Upper lobe of left lung (tissue), 6 donors: ENCODE measurements at regions not wholly inside any gene's neighbourhood (a gene's known extent, or its start where the extent isn't known, plus 50 kb on each side); places are given as distances from the start of the nearest gene placed in this dataset.

ENCODE experiments used
- ATAC-seq, 2 donors: fragments of 200-7000 bp; cut with Tn5 transposase; one replicate each; pipeline ENCODE4 v1.9.1; 2022; ENCODE audit warnings: mild to moderate bottlenecking in 2 of 2, moderate library complexity in 2 of 2; ENCODE audit not compliant: low FRiP score in 2 of 2
- DNase-seq, 2 donors: peaks; one replicate each; pipeline ENCODE4 v3.0.0-alpha.2; 2019 to 2020
- H3K27ac ChIP-seq, 4 donors: fragments of 200-600 bp; sonication (generic); one replicate each; pipeline ENCODE4 v1.5.1; 2016 to 2019
- H3K27me3 ChIP-seq, 4 donors: fragments of 200-600 bp; sonication (generic); one replicate each; pipeline ENCODE4 v1.5.1; 2017 to 2019
- H3K36me3 ChIP-seq, 4 donors: fragments of 200-600 bp; sonication (generic); one replicate each; pipeline ENCODE4 v1.5.1; 2016 to 2019
- H3K4me1 ChIP-seq, 4 donors: fragments of 200-600 bp; sonication (generic); one replicate each; pipeline ENCODE4 v1.5.1; 2018 to 2019
- H3K4me3 ChIP-seq, 4 donors: fragments of 200-600 bp; sonication (generic); one replicate each; pipeline ENCODE4 v1.5.1; 2017 to 2019; ENCODE audit warnings: mild to moderate bottlenecking in 2 of 4, moderate library complexity in 1 of 4
- H3K9me3 ChIP-seq, 4 donors: fragments of 200-600 bp; sonication (generic); one replicate each; pipeline ENCODE4 v1.5.1; 2018 to 2019
- CTCF ChIP-seq, 6 experiments: fragments of 450-650 bp in 4 of 6; fragments of 200-600 bp in 2 of 6; sonication (generic) in 2 of 6; IDR thresholded peaks; one replicate each; pipeline ENCODE4 v1.5.1; 2016 to 2019; ENCODE audit warnings: antibody characterized with exemption in 6 of 6
- EP300 ChIP-seq, 4 donors: sonication (generic); formaldehyde crosslinking; IDR thresholded peaks; one replicate each; pipeline ENCODE4 v1.5.1; 2017; ENCODE audit warnings: antibody characterized with exemption in 4 of 4, control low read depth in 2 of 4
- POLR2A ChIP-seq, 4 donors: fragments of 450-650 bp; IDR thresholded peaks; one replicate each; pipeline ENCODE4 v1.5.1; 2016 to 2017; ENCODE audit warnings: antibody characterized with exemption in 4 of 4, mild to moderate bottlenecking in 2 of 4
- POLR2AphosphoS5 ChIP-seq, 2 donors: sonication (generic); formaldehyde crosslinking; IDR thresholded peaks; one replicate each; pipeline ENCODE4 v1.5.1; 2017; ENCODE audit warnings: antibody characterized with exemption in 2 of 2
- WGBS, 2 donors: methylation state at CpG; one replicate each; pipeline ENCODE4 v1.1.5; 2017 to 2018; 5-methylcytosine and 5-hydroxymethylcytosine counted together
- donor health status: DM: no; HTN: no; CAD: no; lungs with moderate emphysema.
- donor health status: DM: no; HTN: yes; CAD: no; lungs with severe emphysema.

DNA sequence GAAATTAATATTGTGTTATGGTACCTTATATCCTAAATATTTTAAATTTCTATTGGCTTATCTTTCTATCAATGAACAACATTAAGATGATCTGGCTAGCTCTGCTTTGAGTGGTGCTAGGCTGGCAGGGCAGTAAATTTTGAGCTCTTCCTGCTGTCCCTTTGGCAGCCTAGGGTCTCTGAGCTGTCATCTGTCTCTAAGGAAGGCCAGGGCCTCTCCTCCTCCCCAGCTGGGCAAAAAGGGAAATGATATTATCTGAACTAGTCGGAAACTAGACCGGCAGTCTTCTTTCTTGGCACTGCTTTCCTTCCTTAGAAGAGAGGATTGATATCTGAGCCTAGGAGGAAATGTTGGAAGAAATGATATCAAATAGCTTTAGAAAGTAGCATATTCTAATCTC, 176.7 kb upstream of the BTBD3 start:
- Histone ChIP-seq H3K9me3 (no peaks in the 10 kb centered on the region), H3K4me1 (no peaks in the 10 kb centered on the region), H3K36me3 (no peaks in the 10 kb centered on the region), H3K27ac (no peak overlapping the region), H3K27me3 (no peaks in the 10 kb centered on the region), H3K4me3 (no peak overlapping the region)
- ATAC-seq, result no peak
- 41 to 53% methylated on average over 2 of the region's 2 CpGs for WGBS, 2 donors
- DNase-seq, result no peak
- no peak for TF ChIP-seq POLR2A (IDR thresholded peaks at IDR 0.05)
- no peak for TF ChIP-seq POLR2AphosphoS5 (IDR thresholded peaks at IDR 0.05)
- TF ChIP-seq EP300 (IDR thresholded peaks at IDR 0.05), result no peak
- no peak for TF ChIP-seq CTCF (IDR thresholded peaks at IDR 0.05)

DNA sequence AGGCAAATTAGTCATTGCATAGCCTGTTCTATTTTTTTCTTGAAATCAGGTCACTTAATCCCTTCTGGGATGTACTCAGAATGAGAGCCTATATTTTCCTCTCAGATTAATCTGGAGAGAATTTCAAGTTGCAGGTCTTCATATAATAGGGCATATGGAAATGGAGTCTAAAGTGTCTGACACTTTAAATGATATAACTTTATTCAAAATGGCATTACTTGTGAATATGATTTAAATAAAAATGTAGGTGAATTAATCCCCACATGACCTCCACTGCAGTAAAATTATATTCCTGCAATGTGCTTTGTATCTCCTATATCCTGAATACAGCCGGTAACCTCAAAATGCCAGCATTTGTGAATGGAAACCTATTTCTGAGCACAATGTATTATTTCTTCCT, 172.5 kb upstream of the BTBD3 start:
- no peak for TF ChIP-seq POLR2A (IDR thresholded peaks at IDR 0.05)
- no peak for TF ChIP-seq EP300 (IDR thresholded peaks at IDR 0.05)
- no peak for TF ChIP-seq CTCF (IDR thresholded peaks at IDR 0.05)
- no peak for TF ChIP-seq POLR2AphosphoS5 (IDR thresholded peaks at IDR 0.05)
- Histone ChIP-seq H3K27ac (no peak overlapping the region), H3K9me3 (no peaks in the 10 kb centered on the region), H3K27me3 (no peaks in the 10 kb centered on the region), H3K36me3 (no peaks in the 10 kb centered on the region), H3K4me1 (no peaks in the 10 kb centered on the region), H3K4me3 (no peak overlapping the region)
- ATAC-seq, result no peak
- no peak for DNase-seq
- WGBS, 2 donors, result 94 to 100% methylated on average over 1 of the region's 1 CpG

- TF ChIP-seq EP300 (IDR thresholded peaks at IDR 0.05), result no peak
- TF ChIP-seq POLR2AphosphoS5 (IDR thresholded peaks at IDR 0.05), result no peak
- DNase-seq, result no peak
- no peaks in the 10 kb centered on the region for H3K4me1 ChIP-seq
- no peak overlapping the region for H3K4me3 ChIP-seq
- no peaks in the 10 kb centered on the region for H3K27me3 ChIP-seq
- H3K9me3 ChIP-seq, result no peaks in the 10 kb centered on the region
- ATAC-seq, result no peak
- H3K27ac ChIP-seq, result no peak overlapping the region
- no peaks in the 10 kb centered on the region for H3K36me3 ChIP-seq
- WGBS, 2 donors, result 63 to 65% methylated on average over 2 of the region's 2 CpGs
These were observed 169.3 kb upstream of the BTBD3 start for GRCh38 chr20:11748436-11748835.

DNA sequence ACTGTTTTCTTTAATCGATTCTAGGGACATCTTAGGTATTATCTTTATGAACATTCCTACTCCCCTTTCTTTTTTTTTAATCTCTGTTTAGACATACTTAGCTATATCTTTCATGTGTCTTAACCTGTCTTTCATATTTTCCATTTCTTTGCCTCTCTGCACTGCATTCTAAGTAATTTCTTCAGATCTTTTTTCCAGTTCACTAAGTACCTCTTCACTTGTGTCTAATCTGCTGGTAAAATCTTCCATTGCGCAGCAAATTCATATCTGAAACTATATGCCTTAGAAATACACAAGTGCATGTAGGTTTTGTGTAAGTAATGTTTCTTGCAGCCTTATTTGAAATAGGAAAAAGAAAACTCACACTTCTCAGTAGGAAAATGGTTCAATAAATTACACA, 165.4 kb upstream of the BTBD3 start:
- H3K27ac ChIP-seq, result no peak overlapping the region
- no peaks in the 10 kb centered on the region for H3K9me3 ChIP-seq
- H3K27me3 ChIP-seq, result no peaks in the 10 kb centered on the region
- H3K4me1 ChIP-seq, result no peaks in the 10 kb centered on the region
- TF ChIP-seq CTCF (IDR thresholded peaks at IDR 0.05) (no peak), EP300 (IDR thresholded peaks at IDR 0.05) (no peak), POLR2A (IDR thresholded peaks at IDR 0.05) (no peak), POLR2AphosphoS5 (IDR thresholded peaks at IDR 0.05) (no peak)
- no peak for ATAC-seq
- 88 to 95% methylated on average over 2 of the region's 2 CpGs for WGBS, 2 donors
- DNase-seq, result no peak
- H3K4me3 ChIP-seq, result no peak overlapping the region
- H3K36me3 ChIP-seq, result no peaks in the 10 kb centered on the region

- Histone ChIP-seq H3K36me3 (no peaks in the 10 kb centered on the region), H3K27me3 (no peaks in the 10 kb centered on the region), H3K27ac (no peak overlapping the region), H3K9me3 (no peaks in the 10 kb centered on the region), H3K4me3 (no peak overlapping the region), H3K4me1 (no peaks in the 10 kb centered on the region)
- no peak for DNase-seq
- ATAC-seq, result no peak
- no peak for TF ChIP-seq CTCF (IDR thresholded peaks at IDR 0.05)
- WGBS, 2 donors, result 81 to 85% methylated on average over 2 of the region's 2 CpGs
These were observed 164.5 kb upstream of the BTBD3 start for GRCh38 chr20:11753155-11753554.
